G401 (cell line): ENCODE measurements at regions not wholly inside any gene's neighbourhood (a gene's known extent, or its start where the extent isn't known, plus 50 kb on each side); places are given as distances from the start of the nearest gene placed in this dataset.

ENCODE experiments used
- DNase-seq: peaks from one replicate; pipeline ENCODE4 v3.0.0-alpha.2; 2015; ENCODE audit warnings: low spot score
- in situ Hi-C: cut with HindIII; loops from 2 replicates; pipeline ENCODE4 v1.10.0; 2016; ENCODE audit warnings: low sequenced_read_pairs, mixed read lengths

DNA sequence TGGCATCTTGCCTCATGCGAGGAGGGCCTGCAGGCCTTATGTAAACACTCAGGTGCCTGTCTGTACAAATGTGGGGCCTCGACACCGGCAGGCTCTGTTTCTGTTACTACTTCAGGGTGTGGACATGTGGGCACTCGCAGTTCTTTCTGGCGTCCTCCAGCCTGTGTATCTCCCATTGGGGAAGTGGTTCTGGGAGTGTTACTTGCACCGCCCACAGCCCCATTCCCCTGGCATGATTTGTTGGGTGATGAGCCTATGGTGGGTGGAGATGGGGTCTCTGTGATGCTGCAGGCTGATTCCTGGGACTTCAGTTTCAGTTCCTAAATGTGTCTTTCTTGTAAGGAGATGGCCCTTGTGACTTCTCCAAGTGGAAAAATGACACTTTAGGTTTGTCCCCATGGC, 82.1 kb upstream of the PITX1 start:
- in situ Hi-C loops, result no loop called here
- DNase-seq, result no peak

GRCh38 chr5:135115591-135115990, 81.6 kb upstream of the PITX1 start:
- no peak for DNase-seq
- in situ Hi-C loops, result no loop called here

GRCh38 chr5:135114759-135115158, 80.7 kb upstream of the PITX1 start:
- in situ Hi-C loops, result no loop called here
- no peak for DNase-seq

- DNase-seq, result no peak
- in situ Hi-C loops, result no loop called here
Measured at GRCh38 chr5:135112008-135112725, 78.1 kb upstream of the PITX1 start.

- in situ Hi-C loops, result no loop called here
- no peak for DNase-seq
Measured at GRCh38 chr5:135110785-135111596, 77.0 kb upstream of the PITX1 start.

DNA sequence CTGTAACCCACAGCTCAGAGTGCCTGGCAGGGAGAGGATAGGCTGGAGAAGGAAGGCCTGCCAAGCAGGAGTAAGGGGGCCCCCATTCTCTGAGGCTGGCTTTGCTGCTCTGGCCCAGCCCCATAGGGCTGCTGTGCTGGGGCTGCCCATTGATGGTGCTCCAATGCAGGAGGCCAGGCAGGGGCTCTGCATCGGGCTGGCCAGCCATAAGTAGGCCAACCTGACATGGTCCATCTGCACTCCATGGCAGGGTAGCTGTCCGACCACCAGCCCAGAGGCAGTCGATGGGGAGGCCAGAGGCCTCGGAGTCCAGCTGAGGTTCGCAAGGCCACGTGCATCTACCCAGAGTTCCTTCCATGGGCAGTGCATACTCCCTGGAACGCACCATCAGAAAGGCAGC, 75.0 kb upstream of the PITX1 start:
- in situ Hi-C loops, result no loop called here
- no peak for DNase-seq

DNA sequence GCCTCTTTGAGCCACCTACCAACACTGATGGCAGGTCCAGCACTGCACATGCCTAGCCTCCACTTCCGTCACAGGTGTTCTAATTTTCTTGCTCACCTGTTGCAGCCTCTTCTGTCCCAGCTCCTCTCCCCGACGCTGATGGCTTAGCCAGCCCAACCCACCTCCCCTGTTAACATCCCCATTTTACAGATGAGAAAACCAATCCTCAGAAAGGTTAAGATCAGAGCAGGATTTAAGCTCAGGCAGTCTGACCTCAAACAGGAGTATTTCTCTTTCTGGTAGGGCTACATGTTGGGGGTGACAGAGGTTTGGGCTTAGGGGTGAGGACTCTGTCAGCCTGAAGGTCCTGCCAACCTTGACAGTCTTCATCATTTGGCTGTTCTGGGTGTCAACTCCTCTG, 74.5 kb upstream of the PITX1 start:
- in situ Hi-C loops, result no loop called here
- DNase-seq, result no peak

GRCh38 chr5:135107986-135108385, 74.0 kb upstream of the PITX1 start:
- in situ Hi-C loops, result no loop called here
- no peak for DNase-seq

- no peak for DNase-seq
- in situ Hi-C loops, result no loop called here
Measured at GRCh38 chr5:135106610-135107471, 72.8 kb upstream of the PITX1 start.

DNA sequence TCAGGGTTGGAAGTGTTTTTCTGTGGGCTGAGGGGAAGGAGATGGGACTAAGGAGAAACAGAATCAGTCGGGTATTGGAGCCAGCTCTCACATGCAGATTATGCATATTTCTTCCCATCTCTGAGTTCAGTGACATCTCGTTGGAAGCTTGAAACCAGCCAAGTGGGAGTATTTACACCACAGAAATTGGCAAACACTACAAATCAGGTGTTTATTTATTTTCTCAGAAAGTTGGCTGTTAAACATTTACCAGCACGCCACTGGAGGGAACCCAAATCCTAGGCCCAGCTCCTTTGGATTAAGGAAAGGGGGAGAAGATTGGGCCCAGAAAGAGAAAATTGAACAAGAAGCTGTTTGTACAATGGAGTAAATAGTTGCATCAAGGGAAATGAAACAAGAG, 72.1 kb upstream of the PITX1 start:
- in situ Hi-C loops, result no loop called here
- DNase-seq, result no peak

DNA sequence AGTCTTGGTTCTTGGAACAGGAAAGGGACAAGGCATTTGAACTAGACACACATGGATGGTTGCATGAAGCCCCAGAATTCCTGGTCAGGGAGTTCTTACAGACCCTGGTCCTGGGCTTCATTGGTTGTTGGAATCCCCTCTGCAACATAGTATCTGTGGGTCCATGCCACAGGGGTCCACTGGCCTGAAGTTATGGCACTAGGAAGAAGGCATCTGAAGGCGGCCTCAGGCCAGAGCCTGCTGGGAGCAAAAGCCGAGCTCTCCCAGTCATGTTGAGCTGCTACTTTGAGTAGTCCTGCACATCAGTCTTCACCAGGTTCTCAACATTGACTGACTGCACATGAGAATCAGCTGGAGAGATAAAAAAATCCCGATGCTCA, 71.1 kb upstream of the PITX1 start:
- no peak for DNase-seq
- in situ Hi-C loops, result no loop called here

- in situ Hi-C loops, result no loop called here
- no peak for DNase-seq
Measured at GRCh38 chr5:135103575-135103853, 69.5 kb upstream of the PITX1 start.

DNA sequence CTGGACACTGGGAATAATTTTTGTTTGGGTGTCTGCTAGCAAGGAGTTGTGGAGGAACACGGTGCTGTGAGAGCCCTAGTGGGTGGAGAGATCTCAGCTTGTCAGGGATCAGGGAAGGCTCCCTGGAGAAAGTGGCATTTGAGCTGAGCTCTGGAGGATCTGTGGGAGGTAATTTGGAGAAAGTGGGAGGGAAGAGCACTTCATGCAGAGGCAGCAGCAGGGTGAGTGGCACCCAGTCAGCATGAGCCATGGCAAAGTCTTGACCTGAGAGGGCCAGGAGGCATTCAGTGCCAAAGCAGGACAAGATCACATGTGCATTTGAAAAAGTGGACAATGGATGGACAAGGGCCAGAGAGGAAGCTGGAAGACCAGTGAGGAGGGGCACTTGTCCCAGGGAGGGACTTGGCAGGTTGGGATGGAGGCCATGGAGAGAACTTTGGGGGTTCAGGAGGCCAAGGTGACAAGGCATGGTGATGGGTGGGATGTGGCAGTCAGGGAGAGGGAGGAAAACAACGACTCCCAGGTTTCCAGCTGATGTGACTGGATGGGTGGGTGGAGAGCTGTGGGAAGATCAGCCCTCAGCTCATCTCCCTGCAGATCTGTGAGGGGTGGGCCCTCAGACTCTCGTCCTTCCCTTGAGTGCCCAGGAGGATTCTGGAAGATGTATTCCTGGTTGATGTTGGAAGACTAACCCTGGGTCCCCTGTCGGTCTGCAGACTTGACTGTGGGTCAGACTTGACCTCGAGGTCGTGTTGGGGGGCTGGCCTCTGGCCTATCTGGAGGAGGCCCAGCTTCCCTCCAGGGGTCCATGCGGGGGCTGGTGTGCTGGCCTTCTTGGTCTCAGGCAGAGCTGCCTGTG, 68.9 kb upstream of the PITX1 start:
- in situ Hi-C loops, result no loop called here
- DNase-seq, result no peak

DNA sequence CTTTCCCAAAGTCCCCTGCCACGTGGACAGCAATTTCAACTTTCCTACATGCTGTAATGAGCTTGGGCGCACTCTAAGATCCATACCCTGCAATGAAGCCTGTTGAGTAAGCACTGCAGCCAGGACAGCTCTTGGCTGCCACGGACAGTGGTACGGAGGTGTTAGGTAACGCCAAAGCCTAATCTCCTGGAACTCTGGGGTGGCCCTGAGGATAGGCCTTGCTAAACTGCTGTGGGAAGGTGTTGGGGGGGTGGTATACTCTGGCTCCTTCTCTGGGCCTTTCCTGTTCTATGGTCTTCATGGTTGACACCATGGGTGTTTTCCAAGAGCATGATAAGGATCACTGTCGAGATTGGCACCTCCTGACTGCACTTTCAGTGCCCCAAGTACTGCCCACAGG, 66.4 kb upstream of the PITX1 start:
- in situ Hi-C loops, result no loop called here
- DNase-seq, result no peak

GRCh38 chr5:135100011-135100410, 66.0 kb upstream of the PITX1 start:
- in situ Hi-C loops, result no loop called here

GRCh38 chr5:135097390-135097789, 63.4 kb upstream of the PITX1 start:
- DNase-seq, result no peak
- in situ Hi-C loops, result no loop called here

More at GRCh38 chr5:135100011-135100410, 66.0 kb upstream of the PITX1 start:
- no peak for DNase-seq

- in situ Hi-C loops, result no loop called here
- no peak for DNase-seq
Measured at GRCh38 chr5:135095871-135096270, 61.8 kb upstream of the PITX1 start.

- in situ Hi-C loops, result no loop called here
- no peak for DNase-seq
Measured at GRCh38 chr5:135095052-135095715, 61.2 kb upstream of the PITX1 start.
